Hematopoietic multipotent progenitor cell treated with erythropoietin and hydrocortisone succinate and interleukin-3 and kit ligand, for 8 days (in vitro differentiated cells): ENCODE measurements at regions not wholly inside any gene's neighbourhood (a gene's known extent, or its start where the extent isn't known, plus 50 kb on each side); places are given as distances from the start of the nearest gene placed in this dataset.
A peak's percentile ranks its signal among the peaks of the same experiment; 100 is the strongest.

ENCODE experiments used
- DNase-seq: peaks from one replicate; pipeline ENCODE4 v3.0.0-alpha.2; 2015

GRCh38 chr14:42141328-42141727, 534.7 kb downstream of the LRFN5 start:
- DNase-seq, result no peak

GRCh38 chr14:42140831-42141279, 534.2 kb downstream of the LRFN5 start:
- DNase-seq, result no peak

- DNase-seq, result no peak
These were observed 533.3 kb downstream of the LRFN5 start for GRCh38 chr14:42140001-42140400.

- DNase-seq, result no peak
These were observed 531.7 kb downstream of the LRFN5 start for GRCh38 chr14:42138406-42138805.

GRCh38 chr14:42130815-42131214, 524.1 kb downstream of the LRFN5 start:
- no peak for DNase-seq

- DNase-seq, result no peak
These were observed 516.9 kb downstream of the LRFN5 start for GRCh38 chr14:42123526-42123925.

- no peak for DNase-seq
These were observed 506.8 kb downstream of the LRFN5 start for GRCh38 chr14:42113358-42114069.

- no peak for DNase-seq
These were observed 505.4 kb downstream of the LRFN5 start for GRCh38 chr14:42112108-42112507.

- no peak for DNase-seq
These were observed 504.7 kb downstream of the LRFN5 start for GRCh38 chr14:42111355-42111754.

- peak; percentile 3 for DNase-seq
These were observed 503.5 kb downstream of the LRFN5 start for GRCh38 chr14:42110167-42110566.

GRCh38 chr14:42095155-42095554, 488.5 kb downstream of the LRFN5 start:
- DNase-seq, result no peak

- no peak for DNase-seq
These were observed 483.4 kb downstream of the LRFN5 start for GRCh38 chr14:42090122-42090521.

- no peak for DNase-seq
These were observed 473.2 kb downstream of the LRFN5 start for GRCh38 chr14:42079911-42080310.

- DNase-seq, result no peak
These were observed 471.7 kb downstream of the LRFN5 start for GRCh38 chr14:42078345-42078744.

- DNase-seq, result no peak
These were observed 463.4 kb downstream of the LRFN5 start for GRCh38 chr14:42070031-42070430.

- no peak for DNase-seq
These were observed 450.4 kb downstream of the LRFN5 start for GRCh38 chr14:42057111-42057510.

GRCh38 chr14:42047421-42048055, 440.9 kb downstream of the LRFN5 start:
- DNase-seq, result no peak

GRCh38 chr14:42045383-42045782, 438.7 kb downstream of the LRFN5 start:
- no peak for DNase-seq

GRCh38 chr14:42028607-42029006, 421.9 kb downstream of the LRFN5 start:
- DNase-seq, result no peak

- DNase-seq, result no peak
These were observed 420.6 kb downstream of the LRFN5 start for GRCh38 chr14:42027271-42027670.

- no peak for DNase-seq
These were observed 416.8 kb downstream of the LRFN5 start for GRCh38 chr14:42023452-42023851.

- no peak for DNase-seq
These were observed 407.6 kb downstream of the LRFN5 start for GRCh38 chr14:42014301-42014700.

GRCh38 chr14:42013559-42013958, 406.9 kb downstream of the LRFN5 start:
- no peak for DNase-seq

GRCh38 chr14:42013153-42013552, 406.5 kb downstream of the LRFN5 start:
- DNase-seq, result no peak

GRCh38 chr14:42011221-42011620, 404.5 kb downstream of the LRFN5 start:
- DNase-seq, result no peak
